HCT116 (cell line): ENCODE measurements at regions not wholly inside any gene's neighbourhood (a gene's known extent, or its start where the extent isn't known, plus 50 kb on each side); places are given as distances from the start of the nearest gene placed in this dataset.

Source experiments
- ATAC-seq: fragments of 200-7000 bp; cut with Tn5 transposase; 2 replicates; pipeline ENCODE4 v1.9.1; 2020; ENCODE audit warnings: mild to moderate bottlenecking, moderate library complexity
- BruUV-seq: library from RNA; stranded (reverse); fragments of 400-500 nt; replicated peaks from 2 replicates; lab custom pipeline; 2021; lab: Mats Ljungman, UMichigan
- CTCF ChIA-PET: fragments of 300-600 bp; sonication (Branson Sonifier 250); formaldehyde crosslinking; loops from one replicate; lab custom pipeline; 2021; ENCODE audit warnings: antibody characterized with exemption; lab: Charles Lee
- POLR2A ChIA-PET: fragments of 300-600, 350-600 bp; sonication (Branson Sonifier 250); formaldehyde crosslinking; loops from one replicate; lab custom pipeline; 2021; ENCODE audit warnings: antibody characterized with exemption; lab: Charles Lee
- RAD21 ChIA-PET, 2 experiments: fragments of 300-600 bp; sonication (Branson Sonifier 250); formaldehyde crosslinking; loops; one replicate each; lab custom pipeline; 2023; ENCODE audit warnings: low total read pairs in 2 of 2; ENCODE audit not compliant: uncharacterized antibody in 2 of 2, unreplicated experiment in 2 of 2, low non-redundant PET in 1 of 2; lab: Charles Lee
- DNase-seq: peaks from one replicate; pipeline ENCODE4 v3.0.0-alpha.2; 2010; ENCODE audit warnings: low read depth, low spot score
- H2AFZ ChIP-seq: fragments of 200-600 bp; shearing (Covaris generic), sonication (generic); 2 replicates; pipeline ENCODE4 v1.6.1; 2017; ENCODE audit warnings: low read depth, mixed run types, mixed read lengths, antibody characterized with exemption, low read length; ENCODE audit not compliant: poor library complexity, severe bottlenecking
- H3K27ac ChIP-seq: 2 replicates; pipeline ENCODE4 v1.5.1; 2012; ENCODE audit warnings: low read depth, low read length
- H3K27me3 ChIP-seq: fragments of 200-600 bp; sonication (generic); 2 replicates; pipeline ENCODE4 v1.6.1; 2016; ENCODE audit warnings: mixed run types, low read length, mixed read lengths; ENCODE audit not compliant: insufficient read depth
- H3K36me3 ChIP-seq, 2 experiments: fragments of 200-500 bp in 1 of 2; fragments of 200-600 bp in 1 of 2; sonication (Bioruptor generic) in 1 of 2; sonication (generic) in 1 of 2; 2 replicates each; pipeline versions ENCODE4 v1.5.1 to v1.6.1; 2014 to 2016; ENCODE audit warnings: low read length in 2 of 2, inconsistent platforms in 1 of 2, mixed read lengths in 1 of 2, mixed run types in 1 of 2; ENCODE audit not compliant: insufficient read depth in 2 of 2, control insufficient read depth in 1 of 2
- H3K4me1 ChIP-seq, 2 experiments: fragments of 200-600 bp in 1 of 2; sonication (generic) in 1 of 2; 2 replicates each; pipeline versions ENCODE4 v1.5.1 to v1.6.1; 2012 to 2017; ENCODE audit warnings: low read length in 2 of 2, inconsistent platforms in 1 of 2, mild to moderate bottlenecking in 1 of 2, mixed read lengths in 1 of 2, mixed run types in 1 of 2, moderate library complexity in 1 of 2; ENCODE audit not compliant: insufficient read depth in 2 of 2, control insufficient read depth in 1 of 2
- H3K4me2 ChIP-seq: fragments of 200-600 bp; sonication (generic); 2 replicates; pipeline ENCODE4 v1.6.1; 2017; ENCODE audit warnings: mixed run types, low read length, mixed read lengths
- H3K4me3 ChIP-seq, 2 experiments: fragments of 200-600 bp in 1 of 2; sonication (generic) in 1 of 2; replicated peaks in 1 of 2; 2 replicates each; pipeline ENCODE4 v1.5.1; 2011 to 2016; ENCODE audit warnings: low read length in 2 of 2, control low read depth in 1 of 2, low read depth in 1 of 2, mild to moderate bottlenecking in 1 of 2, mixed read lengths in 1 of 2, mixed run types in 1 of 2
- H3K79me2 ChIP-seq: fragments of 200-600 bp; sonication (generic); 2 replicates; pipeline ENCODE4 v1.6.1; 2017; ENCODE audit warnings: mild to moderate bottlenecking, mixed run types, low read length, moderate library complexity, mixed read lengths; ENCODE audit not compliant: insufficient read depth
- H3K9ac ChIP-seq: fragments of 200-600 bp; sonication (generic); 2 replicates; pipeline ENCODE4 v1.6.1; 2016; ENCODE audit warnings: low read length, mixed read lengths
- H3K9me2 ChIP-seq: fragments of 200-600 bp; sonication (generic), shearing (Covaris generic); 2 replicates; pipeline ENCODE4 v1.6.1; 2017; ENCODE audit warnings: mixed run types, mild to moderate bottlenecking, moderate library complexity; ENCODE audit not compliant: insufficient read depth
- H3K9me3 ChIP-seq, 2 experiments: fragments of 200-500 bp in 1 of 2; fragments of 200-600 bp in 1 of 2; sonication (Bioruptor generic) in 1 of 2; sonication (generic) in 1 of 2; 2 replicates each; pipeline ENCODE4 v1.6.1; 2014 to 2017; ENCODE audit warnings: low read length in 2 of 2, mixed read lengths in 2 of 2, inconsistent platforms in 1 of 2, low read depth in 1 of 2, mild to moderate bottlenecking in 1 of 2, mixed run types in 1 of 2, moderate library complexity in 1 of 2; ENCODE audit not compliant: control insufficient read depth in 1 of 2, insufficient read depth in 1 of 2
- H4K20me1 ChIP-seq: fragments of 200-600 bp; sonication (generic), shearing (Covaris generic); 2 replicates; pipeline ENCODE4 v1.6.1; 2017; ENCODE audit warnings: mixed run types, mild to moderate bottlenecking, moderate library complexity; ENCODE audit not compliant: insufficient read depth
- CBX3 ChIP-seq: IDR thresholded peaks from 2 replicates; pipeline ENCODE4 v1.6.1; 2012; ENCODE audit warnings: low read depth
- CEBPB ChIP-seq: IDR thresholded peaks from 2 replicates; pipeline ENCODE4 v1.6.1; 2012; ENCODE audit warnings: low read depth
- EZH2phosphoT487 ChIP-seq: fragments of 200-600 bp; IDR thresholded peaks from 2 replicates; pipeline ENCODE4 v1.6.1; 2018; ENCODE audit warnings: antibody characterized with exemption, borderline replicate concordance
- FOSL1 ChIP-seq: IDR thresholded peaks from 2 replicates; pipeline ENCODE4 v1.6.1; 2012; ENCODE audit warnings: low read depth
- JUND ChIP-seq: IDR thresholded peaks from 2 replicates; pipeline ENCODE4 v1.6.1; 2012
- POLR2A ChIP-seq: IDR thresholded peaks from 2 replicates; pipeline ENCODE4 v1.7.0; 2011; ENCODE audit warnings: borderline replicate concordance; ENCODE audit not compliant: insufficient read depth, insufficient read length; ENCODE audit errors: extremely low read depth
- POLR2AphosphoS5 ChIP-seq: IDR thresholded peaks from 2 replicates; pipeline ENCODE4 v1.6.1; 2011; ENCODE audit warnings: mild to moderate bottlenecking, low read depth, low read length, moderate library complexity
- RAD21 ChIP-seq: IDR thresholded peaks from 2 replicates; pipeline ENCODE4 v1.6.1; 2012; ENCODE audit warnings: low read depth, mild to moderate bottlenecking
- SIN3A ChIP-seq: IDR thresholded peaks from 2 replicates; pipeline ENCODE4 v1.6.1; 2012; ENCODE audit warnings: low read depth
- SP1 ChIP-seq: IDR thresholded peaks from 2 replicates; pipeline ENCODE4 v1.6.1; 2012; ENCODE audit warnings: low read depth
- SRF ChIP-seq: IDR thresholded peaks from 2 replicates; pipeline ENCODE4 v1.6.1; 2012; ENCODE audit warnings: low read depth
- TCF7L2 ChIP-seq: IDR thresholded peaks from 2 replicates; pipeline ENCODE4 v1.7.0; 2011; ENCODE audit warnings: borderline replicate concordance, inconsistent platforms; ENCODE audit not compliant: insufficient read depth, insufficient read length; ENCODE audit errors: extremely low read depth
- ZFX ChIP-seq: fragments of 450-650 bp; IDR thresholded peaks from 2 replicates; pipeline ENCODE4 v1.6.1; 2017
- ZNF274 ChIP-seq: fragments of 200-500 bp; sonication (Bioruptor generic); IDR thresholded peaks from 2 replicates; pipeline ENCODE4 v1.6.1; 2014; ENCODE audit warnings: mild to moderate bottlenecking, low read depth, low read length, inconsistent platforms
- intact Hi-C: fragments of 100-400 bp; cut with micrococcal nuclease; formaldehyde crosslinking; loops from 2 replicates; pipeline ENCODE4 v1.10.0; 2022
- TF ChIP-seq, protein P1 (sequence below), 3 experiments: fragments of 200-600 bp in 1 of 3; sonication (generic) in 1 of 3; IDR thresholded peaks in 2 of 3; conservative IDR thresholded peaks in 1 of 3; 2 replicates each; pipeline ENCODE4 v1.5.1; 2012 to 2017; ENCODE audit warnings: low read depth in 2 of 3, low read length in 2 of 3, antibody characterized with exemption in 1 of 3, borderline replicate concordance in 1 of 3, control low read depth in 1 of 3, mild to moderate bottlenecking in 1 of 3, mixed read lengths in 1 of 3, mixed run types in 1 of 3, moderate library complexity in 1 of 3; ENCODE audit not compliant: insufficient read depth in 1 of 3
- TF ChIP-seq, protein P2 (sequence below): IDR thresholded peaks from 2 replicates; pipeline ENCODE4 v1.6.1; 2012; ENCODE audit warnings: low read depth
- TF ChIP-seq, protein P3 (sequence below): IDR thresholded peaks from 2 replicates; pipeline ENCODE4 v1.6.1; 2012

DNA sequence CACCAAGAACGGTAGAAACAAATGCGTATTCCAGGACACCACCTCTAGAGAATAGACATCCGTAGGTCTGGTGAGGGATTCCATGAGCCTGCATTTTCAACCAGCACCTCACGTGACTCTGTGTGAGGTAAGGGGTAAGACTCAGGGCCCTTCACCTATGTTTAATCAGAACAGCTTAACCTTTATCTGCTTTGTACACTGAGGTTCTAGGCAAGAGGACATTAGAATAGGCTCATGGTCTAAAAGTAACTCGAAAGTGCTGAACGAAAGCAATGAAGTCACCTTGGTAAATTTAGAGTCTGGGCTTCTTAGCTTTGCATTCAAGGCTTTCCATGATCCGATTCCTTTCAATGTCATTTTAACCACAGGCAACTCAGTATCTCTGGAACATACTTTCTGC lies 270.5 kb upstream of the CADM1 start:
- no TSS peak for BruUV-seq

DNA sequence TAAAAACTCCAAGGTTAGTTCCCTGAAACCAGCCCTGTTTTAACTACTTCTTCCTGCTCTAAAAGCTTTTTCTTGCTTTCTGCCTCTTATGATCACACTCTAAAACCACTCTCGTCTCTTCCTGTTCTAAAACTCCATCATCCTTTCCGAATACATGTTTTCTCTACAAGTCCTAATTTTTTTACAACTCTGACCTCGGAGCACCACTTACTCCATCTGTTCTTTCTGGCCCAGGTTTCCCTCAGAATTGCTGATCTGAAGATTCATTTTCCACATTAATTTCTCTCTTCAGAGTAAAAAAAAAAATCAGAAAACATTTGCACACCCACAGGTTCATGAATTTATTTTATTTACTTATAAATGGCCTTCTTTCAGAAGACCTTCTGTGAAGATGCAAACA lies 265.7 kb upstream of the CADM1 start:
- Histone ChIP-seq H3K9ac (no peak overlapping the region), H3K4me3 (no peak overlapping the region), H3K79me2 (no peaks in the 10 kb centered on the region), H3K9me2 (no peaks in the 10 kb centered on the region), H3K27ac (no peak overlapping the region), H3K4me1 (no peaks in the 10 kb centered on the region), H3K4me2 (no peak overlapping the region), H2AFZ (no peak overlapping the region), H3K27me3 (no peaks in the 10 kb centered on the region), H3K36me3 (no peaks in the 10 kb centered on the region), H3K9me3 (peaks cover 3 to 16% of the 10 kb centered on the region in 2 experiments; a peak in 2 of 4 replicates), H4K20me1 (no peaks in the 10 kb centered on the region)
- ChIA-PET CTCF (no interaction called here), RAD21 (no interaction called here), POLR2A (no interaction called here)
- ATAC-seq (no peak), DNase-seq (no peak)
- intact Hi-C loops = no loop called here
- no TSS peak for BruUV-seq
- TF ChIP-seq CEBPB (no peak), POLR2A (no peak), FOSL1 (no peak), ZFX (no peak), RAD21 (no peak), CBX3 (no peak), TCF7L2 (no peak), SP1 (no peak), SIN3A (no peak), POLR2AphosphoS5 (no peak), ZNF274 (no peak)
- TF ChIP-seq, protein P1, sequence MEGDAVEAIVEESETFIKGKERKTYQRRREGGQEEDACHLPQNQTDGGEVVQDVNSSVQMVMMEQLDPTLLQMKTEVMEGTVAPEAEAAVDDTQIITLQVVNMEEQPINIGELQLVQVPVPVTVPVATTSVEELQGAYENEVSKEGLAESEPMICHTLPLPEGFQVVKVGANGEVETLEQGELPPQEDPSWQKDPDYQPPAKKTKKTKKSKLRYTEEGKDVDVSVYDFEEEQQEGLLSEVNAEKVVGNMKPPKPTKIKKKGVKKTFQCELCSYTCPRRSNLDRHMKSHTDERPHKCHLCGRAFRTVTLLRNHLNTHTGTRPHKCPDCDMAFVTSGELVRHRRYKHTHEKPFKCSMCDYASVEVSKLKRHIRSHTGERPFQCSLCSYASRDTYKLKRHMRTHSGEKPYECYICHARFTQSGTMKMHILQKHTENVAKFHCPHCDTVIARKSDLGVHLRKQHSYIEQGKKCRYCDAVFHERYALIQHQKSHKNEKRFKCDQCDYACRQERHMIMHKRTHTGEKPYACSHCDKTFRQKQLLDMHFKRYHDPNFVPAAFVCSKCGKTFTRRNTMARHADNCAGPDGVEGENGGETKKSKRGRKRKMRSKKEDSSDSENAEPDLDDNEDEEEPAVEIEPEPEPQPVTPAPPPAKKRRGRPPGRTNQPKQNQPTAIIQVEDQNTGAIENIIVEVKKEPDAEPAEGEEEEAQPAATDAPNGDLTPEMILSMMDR (IDR thresholded peaks at IDR 0.05 in 2 of 3, conservative IDR thresholded peaks at IDR 0.05 in 1 of 3; ENCODE audit: borderline replicate concordance in 1 of 3, insufficient read depth in 1 of 3, low read depth in 2 of 3, low read length in 2 of 3) = no peak
- TF ChIP-seq, protein P2, sequence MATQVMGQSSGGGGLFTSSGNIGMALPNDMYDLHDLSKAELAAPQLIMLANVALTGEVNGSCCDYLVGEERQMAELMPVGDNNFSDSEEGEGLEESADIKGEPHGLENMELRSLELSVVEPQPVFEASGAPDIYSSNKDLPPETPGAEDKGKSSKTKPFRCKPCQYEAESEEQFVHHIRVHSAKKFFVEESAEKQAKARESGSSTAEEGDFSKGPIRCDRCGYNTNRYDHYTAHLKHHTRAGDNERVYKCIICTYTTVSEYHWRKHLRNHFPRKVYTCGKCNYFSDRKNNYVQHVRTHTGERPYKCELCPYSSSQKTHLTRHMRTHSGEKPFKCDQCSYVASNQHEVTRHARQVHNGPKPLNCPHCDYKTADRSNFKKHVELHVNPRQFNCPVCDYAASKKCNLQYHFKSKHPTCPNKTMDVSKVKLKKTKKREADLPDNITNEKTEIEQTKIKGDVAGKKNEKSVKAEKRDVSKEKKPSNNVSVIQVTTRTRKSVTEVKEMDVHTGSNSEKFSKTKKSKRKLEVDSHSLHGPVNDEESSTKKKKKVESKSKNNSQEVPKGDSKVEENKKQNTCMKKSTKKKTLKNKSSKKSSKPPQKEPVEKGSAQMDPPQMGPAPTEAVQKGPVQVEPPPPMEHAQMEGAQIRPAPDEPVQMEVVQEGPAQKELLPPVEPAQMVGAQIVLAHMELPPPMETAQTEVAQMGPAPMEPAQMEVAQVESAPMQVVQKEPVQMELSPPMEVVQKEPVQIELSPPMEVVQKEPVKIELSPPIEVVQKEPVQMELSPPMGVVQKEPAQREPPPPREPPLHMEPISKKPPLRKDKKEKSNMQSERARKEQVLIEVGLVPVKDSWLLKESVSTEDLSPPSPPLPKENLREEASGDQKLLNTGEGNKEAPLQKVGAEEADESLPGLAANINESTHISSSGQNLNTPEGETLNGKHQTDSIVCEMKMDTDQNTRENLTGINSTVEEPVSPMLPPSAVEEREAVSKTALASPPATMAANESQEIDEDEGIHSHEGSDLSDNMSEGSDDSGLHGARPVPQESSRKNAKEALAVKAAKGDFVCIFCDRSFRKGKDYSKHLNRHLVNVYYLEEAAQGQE = no peak

More for the DNA sequence above, 270.5 kb upstream of the CADM1 start:
- no peaks in the 10 kb centered on the region for H3K79me2 ChIP-seq
- no peak for ATAC-seq
- no peak overlapping the region for H2AFZ ChIP-seq
- H3K4me3 ChIP-seq = no peak overlapping the region
- H4K20me1 ChIP-seq = no peaks in the 10 kb centered on the region
- H3K27me3 ChIP-seq = no peaks in the 10 kb centered on the region
- H3K36me3 ChIP-seq = no peaks in the 10 kb centered on the region
- no peaks in the 10 kb centered on the region for H3K4me1 ChIP-seq
- TF ChIP-seq SRF (no peak), TCF7L2 (no peak), JUND (no peak), FOSL1 (no peak), RAD21 (no peak), POLR2AphosphoS5 (no peak), EZH2phosphoT487 (no peak)
- TF ChIP-seq, protein P3, sequence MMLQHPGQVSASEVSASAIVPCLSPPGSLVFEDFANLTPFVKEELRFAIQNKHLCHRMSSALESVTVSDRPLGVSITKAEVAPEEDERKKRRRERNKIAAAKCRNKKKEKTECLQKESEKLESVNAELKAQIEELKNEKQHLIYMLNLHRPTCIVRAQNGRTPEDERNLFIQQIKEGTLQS = no peak
- POLR2A ChIA-PET = no interaction called here
- intact Hi-C loops = no loop called here
- no peak overlapping the region for H3K27ac ChIP-seq
- DNase-seq = no peak
- H3K4me2 ChIP-seq = no peak overlapping the region
- H3K9ac ChIP-seq = no peak overlapping the region
- H3K9me2 ChIP-seq = no peaks in the 10 kb centered on the region
- RAD21 ChIA-PET = no interaction called here
- peaks cover 3 to 16% of the 10 kb centered on the region in 2 experiments; a peak in 2 of 4 replicates for H3K9me3 ChIP-seq
- CTCF ChIA-PET = no interaction called here
